NCI-H69 (cell line): ENCODE measurements at regions not wholly inside any gene's neighbourhood (a gene's known extent, or its start where the extent isn't known, plus 50 kb on each side); places are given as distances from the start of the nearest gene placed in this dataset.

Experiments used
- DNase-seq: peaks from one replicate; lab custom pipeline; 2025; lab: John Stamatoyannopoulos, UW

- no peak for DNase-seq
These were observed 460.5 kb downstream of the BRD1 start for GRCh38 chr22:49367041-49367697.

DNA sequence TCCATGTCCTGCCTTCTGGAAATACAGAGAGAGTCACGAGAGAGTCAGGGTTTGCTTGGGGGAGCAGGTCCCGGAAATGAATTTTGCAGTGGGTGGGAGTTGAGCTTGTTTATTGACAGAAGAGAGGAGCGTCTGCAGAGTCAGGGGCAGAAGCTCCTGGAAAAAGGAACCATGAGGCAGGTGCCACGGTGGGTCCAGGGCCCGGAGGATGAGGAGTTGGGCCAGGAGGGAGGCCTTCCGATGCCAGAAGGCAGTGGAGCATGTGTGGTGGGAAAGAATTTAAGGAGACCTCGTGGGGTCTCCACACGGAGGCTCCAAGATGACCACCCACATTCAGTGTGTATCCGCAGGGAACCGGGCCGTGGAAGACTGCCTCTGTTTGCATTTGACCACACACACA, 461.2 kb downstream of the BRD1 start:
- DNase-seq = no peak

GRCh38 chr22:49365910-49366309, 461.8 kb downstream of the BRD1 start:
- DNase-seq = peak; percentile 86

GRCh38 chr22:49365191-49365837, 462.4 kb downstream of the BRD1 start:
- peak; percentile 89 for DNase-seq

DNA sequence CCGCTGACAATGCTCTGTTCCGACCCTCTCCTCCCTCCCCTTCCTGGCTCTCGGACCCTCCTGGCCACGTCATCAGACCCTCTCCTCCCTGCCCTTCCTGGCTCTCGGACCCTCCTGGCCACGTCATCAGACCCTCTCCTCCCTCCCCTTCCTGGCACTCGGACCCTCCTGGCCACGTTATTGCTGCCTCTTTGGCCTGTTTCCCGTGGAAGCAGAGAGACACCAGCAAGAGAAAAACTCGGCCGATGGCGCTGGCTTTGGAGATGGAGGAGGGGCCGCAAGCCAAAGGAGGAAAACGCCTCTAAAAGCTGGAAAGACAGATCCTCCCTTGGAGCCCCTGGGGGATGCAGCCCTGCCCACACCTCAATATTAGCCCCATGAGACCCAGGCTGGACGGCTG, 463.3 kb downstream of the BRD1 start:
- DNase-seq = no peak

- DNase-seq = no peak
These were observed 464.0 kb downstream of the BRD1 start for GRCh38 chr22:49363526-49364230.

GRCh38 chr22:49362211-49362839, 465.3 kb downstream of the BRD1 start:
- peak; percentile 71 for DNase-seq

- DNase-seq = no peak
These were observed 466.5 kb downstream of the BRD1 start for GRCh38 chr22:49361164-49361563.

GRCh38 chr22:49360746-49361145, 466.9 kb downstream of the BRD1 start:
- DNase-seq = no peak

DNA sequence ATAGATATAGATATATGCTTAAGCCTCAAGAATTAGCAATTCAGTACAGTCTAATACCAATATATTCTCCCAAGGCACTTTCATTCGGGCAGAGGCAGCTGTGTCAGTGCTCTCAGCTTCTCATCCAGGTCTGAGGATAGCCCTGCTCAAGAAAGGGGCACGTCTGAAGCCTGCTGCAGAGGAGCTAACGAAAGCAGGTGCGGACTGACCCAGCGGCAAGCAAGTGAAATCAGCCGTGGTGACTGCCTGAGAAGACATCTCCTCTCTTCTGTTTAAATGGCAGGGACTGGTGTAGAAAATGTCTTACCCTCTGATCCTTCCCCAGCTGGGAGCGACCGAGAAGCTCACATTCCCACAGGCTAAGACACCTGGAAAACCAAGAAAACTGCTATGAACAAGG, 468.6 kb downstream of the BRD1 start:
- no peak for DNase-seq

DNA sequence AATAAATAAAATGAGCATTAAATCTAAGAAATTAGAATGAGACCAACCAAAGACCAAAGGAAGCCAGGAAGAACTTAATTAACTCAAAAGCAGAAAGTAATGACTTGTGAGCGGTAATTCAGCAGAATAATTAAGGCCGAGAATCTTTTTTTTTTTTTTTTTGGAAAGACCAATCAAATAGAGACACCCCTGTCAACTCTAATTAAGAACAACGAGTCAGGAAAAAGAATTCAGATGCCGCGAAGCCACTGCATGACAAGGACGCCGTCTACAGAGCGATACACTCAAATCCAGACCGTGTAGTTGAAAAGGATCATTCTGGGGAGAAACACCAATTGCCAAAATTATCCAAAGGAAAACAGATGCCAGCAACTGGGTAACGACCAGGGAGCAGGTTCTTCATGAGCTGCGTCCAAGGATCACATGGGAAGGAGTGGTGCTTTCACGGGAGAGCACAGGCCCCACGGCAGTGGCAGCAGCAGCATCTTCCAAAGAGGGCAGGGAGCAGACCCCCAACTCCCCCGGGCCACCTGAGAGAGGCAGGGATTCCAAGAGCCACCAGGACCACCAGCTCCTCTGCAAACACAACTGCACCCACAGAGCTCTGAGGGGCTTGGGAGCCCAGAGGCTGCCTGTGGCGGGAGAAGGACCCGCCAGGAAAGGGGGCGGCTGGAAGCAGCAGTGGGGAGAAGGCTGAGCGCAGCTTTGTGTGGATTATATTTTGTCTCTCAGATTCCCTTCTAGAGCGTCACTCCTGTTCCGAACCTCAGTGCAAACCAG, 469.8 kb downstream of the BRD1 start:
- DNase-seq = no peak

DNA sequence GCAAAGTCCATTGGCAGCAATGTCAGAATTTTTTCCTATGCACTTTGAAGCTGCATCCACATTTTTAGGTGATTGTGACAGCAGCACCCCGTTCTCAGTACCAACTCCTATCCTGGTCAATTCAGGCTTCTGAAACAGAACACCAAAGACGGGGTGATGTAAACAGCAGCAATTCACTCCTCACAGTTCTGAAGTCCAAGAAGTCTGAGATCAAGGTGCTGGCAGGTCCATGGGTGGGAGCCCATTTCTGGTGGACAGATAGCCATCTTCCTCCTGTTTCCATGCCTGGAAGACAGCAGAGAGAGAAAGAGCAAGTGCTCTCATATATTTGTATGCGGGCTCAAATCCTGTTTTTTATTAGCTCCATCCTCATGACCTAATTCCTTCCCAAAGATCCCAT, 471.2 kb downstream of the BRD1 start:
- DNase-seq = no peak

DNA sequence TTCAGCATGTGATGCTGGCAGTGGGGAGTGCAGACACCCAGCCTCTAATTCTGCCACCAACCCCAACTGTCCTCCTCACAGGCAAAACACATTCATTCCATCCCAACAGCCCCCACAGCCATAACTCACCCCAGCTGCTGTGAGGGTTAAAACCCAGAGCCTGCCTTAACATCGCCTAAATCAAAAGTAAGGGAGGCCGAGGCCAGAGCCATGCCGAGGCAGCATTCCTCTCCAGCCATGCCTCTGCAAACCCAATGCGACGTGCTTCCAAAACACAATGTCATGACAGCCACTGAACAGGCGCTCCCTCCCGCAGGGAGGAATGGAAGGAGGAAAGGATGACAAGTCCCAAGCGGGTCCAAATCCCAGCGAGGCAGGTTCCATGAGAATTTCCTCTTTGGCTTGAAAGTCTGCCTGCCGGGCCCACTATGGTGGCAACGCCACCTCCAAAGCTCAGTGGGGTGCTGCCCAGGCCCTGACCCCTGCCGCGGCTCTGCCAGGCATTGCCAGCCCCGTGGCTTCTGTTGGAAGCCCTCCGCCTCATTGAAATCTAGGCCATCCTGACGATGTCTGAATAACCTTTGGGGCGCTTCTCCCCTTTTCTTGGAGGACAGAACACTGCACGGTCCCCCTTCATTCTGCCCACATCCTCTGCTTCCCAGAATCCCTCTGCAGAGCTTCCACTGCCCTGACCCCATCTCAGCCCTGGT, 472.3 kb downstream of the BRD1 start:
- no peak for DNase-seq

GRCh38 chr22:49354516-49355210, 473.0 kb downstream of the BRD1 start:
- no peak for DNase-seq

DNA sequence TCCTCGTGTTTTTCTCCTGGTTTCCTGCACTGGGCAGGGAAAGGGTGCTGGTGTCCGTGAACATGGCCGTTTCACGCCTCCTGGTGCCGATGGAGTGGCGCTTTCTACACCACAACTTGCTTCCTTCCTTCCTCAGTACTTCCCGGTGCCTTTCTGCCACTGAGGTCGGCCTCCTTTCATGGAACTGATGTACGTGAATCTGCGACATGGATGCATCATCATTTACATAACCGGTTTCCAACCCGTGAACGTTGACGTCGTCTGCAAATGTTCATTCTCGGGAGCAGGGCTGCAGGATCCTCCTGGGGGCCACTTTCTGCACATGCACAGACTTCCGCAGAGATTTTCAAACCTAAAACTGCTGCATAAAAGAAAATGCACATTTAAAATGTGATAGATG, 474.4 kb downstream of the BRD1 start:
- no peak for DNase-seq

- DNase-seq = no peak
These were observed 475.1 kb downstream of the BRD1 start for GRCh38 chr22:49352361-49353169.

- no peak for DNase-seq
These were observed 475.9 kb downstream of the BRD1 start for GRCh38 chr22:49351761-49352227.

DNA sequence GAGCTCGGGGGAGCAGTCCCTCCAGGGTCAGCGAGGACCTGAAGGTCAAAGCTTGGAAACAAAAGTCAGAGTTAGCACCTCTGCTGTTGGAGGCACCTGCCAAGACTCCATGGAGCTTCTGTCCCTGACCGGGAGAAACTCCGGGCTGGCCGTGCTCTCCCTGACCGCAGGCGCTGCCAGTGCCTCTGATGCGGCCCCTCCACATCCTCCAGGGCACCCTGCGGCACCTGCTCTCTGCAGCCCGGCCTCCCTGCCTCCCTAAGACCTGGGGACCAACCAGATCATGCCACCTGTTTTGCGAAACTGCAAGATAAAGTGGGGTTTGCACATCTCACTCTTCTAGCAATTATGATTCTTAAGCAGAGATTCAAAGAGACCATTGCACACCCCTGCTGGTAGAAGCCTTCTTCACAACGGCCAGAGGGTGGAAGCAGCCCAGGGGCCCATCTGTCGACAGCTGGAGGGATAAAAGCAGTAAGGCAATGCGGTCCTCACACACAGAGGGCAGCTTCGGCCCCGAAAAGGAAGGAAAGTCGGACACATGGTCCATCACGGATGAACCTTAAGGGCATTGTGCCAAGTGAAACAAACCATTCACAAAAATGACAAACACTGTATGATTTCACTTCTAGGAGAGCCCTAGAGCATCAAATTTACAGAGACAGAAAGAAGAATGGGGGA, 477.1 kb downstream of the BRD1 start:
- DNase-seq = peak; percentile 78

DNA sequence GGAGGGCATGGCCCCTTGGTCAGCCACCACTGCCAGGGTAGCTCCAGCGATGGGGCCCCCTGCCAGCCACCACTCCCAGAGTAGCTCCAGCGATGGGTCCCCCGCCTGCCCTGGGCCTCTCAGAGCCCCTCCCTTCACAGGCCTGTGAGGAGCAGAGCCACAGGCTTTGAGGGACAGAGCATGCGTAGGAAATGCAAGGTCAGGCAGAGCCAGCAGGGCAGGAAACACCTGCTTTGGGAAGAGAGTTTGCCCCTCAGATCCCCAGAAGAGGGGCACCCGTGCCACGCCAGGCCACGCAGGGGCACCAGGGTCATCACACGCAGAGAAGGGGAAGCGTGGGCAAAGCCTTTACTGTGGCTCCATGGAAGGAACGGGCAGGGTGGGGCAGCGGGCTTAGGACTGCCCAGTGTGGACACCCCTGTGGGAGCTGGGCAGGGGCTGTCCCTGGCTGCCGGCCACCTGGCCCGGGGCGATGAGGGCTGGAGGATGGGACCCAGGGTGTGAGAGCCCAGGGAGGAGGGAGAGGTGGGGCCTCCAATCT, 477.8 kb downstream of the BRD1 start:
- DNase-seq = no peak
